HuH-7.5 (cell line): ENCODE measurements at regions not wholly inside any gene's neighbourhood (a gene's known extent, or its start where the extent isn't known, plus 50 kb on each side); places are given as distances from the start of the nearest gene placed in this dataset.

Source experiments
- DNase-seq: peaks from one replicate; pipeline ENCODE4 v3.0.0; 2011; ENCODE audit warnings: low spot score

DNA sequence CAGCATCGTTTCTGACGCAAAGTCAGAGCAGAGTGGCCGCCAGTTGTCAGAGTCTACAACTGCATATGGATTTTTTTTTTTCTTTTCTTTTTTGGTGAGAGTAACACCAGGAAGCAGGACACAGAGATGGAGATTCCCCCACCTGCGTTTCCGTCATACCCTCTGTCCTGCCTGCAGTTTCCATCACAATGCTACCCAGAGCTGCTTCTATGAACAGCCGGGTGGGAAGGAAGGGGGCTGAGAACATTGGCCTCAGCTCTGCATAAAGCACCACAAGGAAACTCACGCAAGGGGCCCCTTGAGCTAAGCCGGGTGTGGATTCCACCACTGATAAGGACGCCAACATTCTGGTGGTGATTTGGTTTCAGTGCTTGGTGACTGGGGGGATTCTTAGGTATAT lies 183.5 kb upstream of the AFDN start:
- no peak for DNase-seq

DNA sequence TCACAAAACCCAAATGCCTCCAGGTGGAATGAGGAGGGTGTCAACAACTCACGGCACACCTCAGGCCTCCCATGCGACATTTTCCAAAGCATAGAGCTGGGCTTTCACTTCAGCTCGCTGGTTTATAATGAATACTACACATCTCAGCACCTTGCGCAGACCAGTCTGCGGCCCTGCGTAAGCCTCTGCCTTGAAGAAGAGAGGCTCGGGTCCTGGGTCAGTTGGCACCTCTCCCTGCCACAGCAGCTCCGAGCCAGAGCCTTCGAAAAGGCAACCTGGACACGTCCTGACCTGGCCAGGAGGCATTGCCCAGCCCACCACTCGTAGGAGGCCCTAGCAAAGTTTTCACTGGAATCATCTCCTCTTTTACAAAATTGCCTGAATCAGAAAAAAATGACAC lies 183.0 kb upstream of the AFDN start:
- DNase-seq, result no peak

DNA sequence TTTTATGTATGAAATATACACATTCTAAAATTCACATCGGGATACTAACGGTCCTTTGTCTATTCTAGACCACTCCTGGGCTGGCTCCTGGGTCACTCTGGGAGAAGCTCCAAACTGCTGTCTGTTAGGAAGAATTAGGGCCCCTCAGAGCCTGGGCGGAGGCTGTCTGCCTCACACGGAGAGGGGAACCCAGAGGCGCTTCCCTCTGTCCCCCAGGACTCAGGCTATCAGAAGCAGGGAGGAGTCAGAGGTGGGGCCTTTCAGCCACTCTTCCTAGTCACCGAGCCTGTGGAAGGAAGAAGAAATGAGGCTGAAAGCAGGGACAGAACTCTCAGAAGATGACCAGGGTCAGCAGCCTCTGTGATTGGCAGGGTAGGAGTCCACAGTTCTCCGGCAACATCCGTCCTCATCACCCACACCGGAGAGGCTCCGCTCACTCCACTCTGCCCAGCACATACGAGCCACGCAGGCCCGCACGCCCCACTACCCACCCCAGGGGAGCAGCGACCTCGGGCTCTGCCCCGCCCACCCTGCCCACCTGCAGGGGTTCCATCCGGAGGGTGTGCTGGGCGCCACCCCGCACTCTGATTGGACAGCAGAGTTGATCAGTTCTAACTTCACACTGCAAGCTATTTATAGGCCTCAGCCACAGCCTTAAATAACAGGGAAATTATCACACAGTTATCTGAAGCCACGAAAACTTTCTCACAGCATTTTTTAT lies 182.1 kb upstream of the AFDN start:
- no peak for DNase-seq

DNA sequence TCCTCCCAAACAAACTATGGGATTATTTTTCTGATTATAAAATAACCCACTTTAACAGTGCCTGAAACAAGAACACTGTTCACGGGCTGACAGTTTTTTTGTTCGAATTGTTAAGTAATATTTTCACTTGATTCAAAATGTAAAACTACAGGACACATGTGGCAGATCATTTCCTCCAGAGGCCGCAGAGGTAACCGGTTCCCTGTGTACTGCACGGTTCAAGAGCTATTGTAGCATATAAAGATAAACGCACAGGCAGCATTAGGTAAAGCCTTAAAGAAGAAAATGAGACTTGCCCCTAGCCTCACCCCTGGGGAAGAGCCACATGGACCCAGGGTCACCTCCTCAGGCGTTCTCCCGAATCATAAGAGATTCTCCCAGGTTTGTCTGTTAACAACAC lies 181.3 kb upstream of the AFDN start:
- DNase-seq, result no peak

DNA sequence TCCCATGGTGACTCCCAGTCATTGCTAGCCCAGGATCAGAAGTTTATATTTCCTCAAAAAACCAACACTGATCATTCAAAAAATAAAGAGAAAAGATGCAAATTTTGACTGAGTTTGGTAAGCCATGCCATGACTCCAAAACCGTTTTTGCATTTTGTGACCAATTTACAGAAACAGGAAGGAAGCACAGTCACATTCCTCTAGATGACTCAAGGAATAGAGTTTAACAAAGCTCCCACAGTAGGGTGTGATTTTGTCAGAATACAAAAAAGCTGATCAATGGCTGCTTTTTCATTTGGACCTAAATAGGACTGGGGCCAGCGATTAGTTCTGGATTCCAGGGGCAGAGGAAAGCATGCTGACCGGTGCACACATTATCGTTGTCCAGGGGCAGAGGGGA lies 179.4 kb upstream of the AFDN start:
- DNase-seq, result no peak

DNA sequence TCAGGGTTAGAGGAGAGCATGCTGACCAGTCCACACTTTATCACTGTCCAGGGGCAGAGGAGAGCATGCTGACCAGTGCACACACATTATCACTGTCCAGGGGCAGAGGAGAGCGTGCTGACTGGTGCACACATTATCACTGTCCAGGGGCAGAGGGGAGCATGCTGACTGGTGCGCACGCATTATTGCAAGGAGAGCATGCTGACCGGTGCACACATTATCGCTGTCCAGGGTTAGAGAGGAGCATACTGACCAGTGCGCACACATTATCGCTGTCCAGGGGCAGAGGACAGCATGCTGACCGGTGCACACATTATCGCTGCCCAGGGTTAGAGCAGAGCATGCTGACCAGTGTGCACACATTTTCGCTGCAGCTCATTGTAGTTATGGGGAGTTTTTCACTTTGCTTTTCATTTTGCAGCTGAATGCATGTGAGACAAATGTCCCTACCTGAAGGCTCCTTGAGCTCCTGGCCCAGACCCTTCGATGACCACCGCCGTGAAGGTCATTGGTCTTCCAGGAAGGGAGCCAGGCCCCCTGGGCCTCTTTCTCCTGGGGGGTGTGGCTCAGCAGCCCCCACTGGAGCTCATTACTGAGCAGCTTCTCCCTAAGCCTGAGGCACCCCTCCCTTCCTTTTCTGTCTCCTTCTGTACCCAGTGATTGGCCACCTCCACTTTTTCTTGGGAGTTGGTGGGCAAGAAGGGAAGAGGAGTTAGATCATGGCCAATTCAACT lies 178.8 kb upstream of the AFDN start:
- no peak for DNase-seq

DNA sequence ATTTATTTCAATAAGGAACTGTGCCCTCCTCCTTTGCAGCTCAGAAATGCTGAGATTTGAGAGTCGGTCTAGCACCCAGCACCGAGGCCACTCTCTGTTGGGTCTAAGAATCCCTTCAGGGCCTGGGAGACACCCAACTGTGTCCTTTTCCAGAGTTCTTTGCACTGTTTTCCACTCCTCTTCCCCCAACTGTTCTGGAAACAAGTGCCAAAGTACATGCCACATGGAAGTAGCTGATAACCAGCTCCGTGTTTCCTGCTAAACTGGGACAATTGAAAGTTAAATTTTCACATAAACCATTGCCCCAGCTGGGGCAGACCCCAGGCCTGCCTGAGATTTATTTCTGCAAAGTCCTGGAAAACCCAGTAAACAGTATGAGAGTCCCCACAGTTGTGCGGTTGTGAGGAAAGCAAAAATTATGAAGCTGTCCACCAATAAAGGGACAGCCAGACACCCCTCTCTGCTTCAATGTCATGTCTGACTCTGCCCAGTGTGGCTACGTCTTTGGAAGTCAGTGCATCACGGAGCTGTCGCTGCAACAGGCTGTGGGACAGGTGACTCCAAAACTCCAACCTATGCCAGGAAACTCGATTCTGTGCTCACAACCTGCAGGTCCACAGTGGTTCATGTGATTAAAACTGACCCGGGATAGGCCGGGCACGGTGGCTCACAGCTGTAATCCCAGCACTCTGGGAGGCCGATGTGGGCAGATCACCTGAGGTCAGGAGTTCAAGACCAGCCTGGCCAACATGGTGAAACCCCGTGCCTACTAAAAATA lies 178.0 kb upstream of the AFDN start:
- no peak for DNase-seq

DNA sequence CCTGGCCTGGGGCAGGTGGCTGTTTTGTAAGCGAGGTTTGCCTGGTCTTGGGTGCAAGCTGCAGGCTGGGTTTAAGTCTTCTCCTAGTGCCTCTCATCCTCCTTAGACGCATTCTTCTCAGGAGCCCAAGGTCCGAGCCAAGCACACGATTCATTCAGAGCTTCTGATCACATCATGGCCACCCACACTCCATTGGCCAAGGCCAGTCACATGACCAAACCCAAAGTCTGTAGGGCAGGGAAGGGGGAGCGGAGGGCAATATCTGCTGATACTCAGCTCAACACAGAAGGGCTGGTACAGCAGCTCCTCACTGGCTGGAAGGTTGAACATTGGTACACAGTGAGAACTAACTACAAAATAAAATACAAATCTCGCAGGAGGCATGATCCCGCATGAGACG lies 177.2 kb upstream of the AFDN start:
- DNase-seq, result no peak

DNA sequence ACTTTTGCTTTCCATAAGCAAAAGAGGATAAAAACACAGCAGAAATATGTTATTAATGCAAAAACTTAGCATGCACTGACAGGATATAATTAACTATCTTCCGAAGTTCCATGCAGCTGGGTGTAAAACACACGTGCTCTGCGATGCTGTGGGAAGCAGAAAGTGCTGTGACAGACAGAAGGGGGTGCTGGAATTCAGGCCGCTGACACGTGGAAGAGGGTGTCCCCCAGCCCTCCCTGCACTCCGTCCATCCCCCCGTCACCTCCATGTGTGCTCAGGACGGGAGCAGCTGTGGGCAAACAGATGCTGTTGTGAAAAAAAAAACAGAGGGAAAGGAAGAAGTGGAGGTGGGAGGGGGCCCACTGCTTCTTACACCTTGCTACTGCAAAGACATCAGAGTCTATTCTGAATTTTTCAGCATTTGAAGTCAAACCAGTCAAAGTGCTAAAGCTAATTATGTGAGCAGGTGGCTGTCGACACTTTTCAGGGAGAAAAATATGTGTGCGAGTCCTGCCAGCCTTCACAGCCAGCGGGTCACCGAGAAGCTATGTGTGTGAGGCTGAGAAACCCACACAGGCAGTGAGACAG lies 175.9 kb upstream of the AFDN start:
- DNase-seq, result no peak

DNA sequence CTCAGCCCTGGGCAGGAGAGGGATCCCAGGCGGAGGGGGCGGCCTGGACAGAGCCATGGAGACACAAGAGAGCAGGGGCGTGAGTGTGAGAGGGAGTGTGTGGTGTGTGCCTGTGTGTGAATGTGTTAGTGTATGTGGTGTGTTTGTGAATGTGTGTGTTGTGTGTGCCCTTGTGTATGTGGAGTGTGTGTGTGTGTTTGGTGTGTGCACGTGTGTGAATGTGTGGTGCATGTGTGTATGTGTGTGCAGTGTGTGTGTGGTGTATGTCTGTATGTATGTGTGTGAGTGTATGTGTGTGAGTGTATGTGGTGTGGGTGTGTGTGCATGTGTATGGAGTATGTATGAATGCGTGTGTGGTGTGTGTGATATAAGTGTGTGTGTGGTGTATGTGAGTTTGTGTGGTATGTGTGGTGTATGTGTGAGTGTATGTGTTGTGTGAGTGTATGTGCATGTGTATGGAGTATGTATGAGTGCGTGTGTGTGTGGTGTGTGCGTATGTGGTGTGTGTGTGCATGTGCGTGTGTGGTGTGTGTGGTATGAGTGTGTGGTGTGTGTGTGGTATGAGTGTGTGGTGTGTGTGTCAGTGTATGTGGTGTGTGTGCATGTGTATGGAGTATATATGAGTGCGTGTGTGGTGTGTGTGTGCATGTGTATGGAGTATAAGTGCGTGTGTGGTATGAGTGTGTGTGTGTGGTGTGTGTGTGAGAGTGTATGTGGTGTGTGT lies 175.2 kb upstream of the AFDN start:
- DNase-seq, result no peak

DNA sequence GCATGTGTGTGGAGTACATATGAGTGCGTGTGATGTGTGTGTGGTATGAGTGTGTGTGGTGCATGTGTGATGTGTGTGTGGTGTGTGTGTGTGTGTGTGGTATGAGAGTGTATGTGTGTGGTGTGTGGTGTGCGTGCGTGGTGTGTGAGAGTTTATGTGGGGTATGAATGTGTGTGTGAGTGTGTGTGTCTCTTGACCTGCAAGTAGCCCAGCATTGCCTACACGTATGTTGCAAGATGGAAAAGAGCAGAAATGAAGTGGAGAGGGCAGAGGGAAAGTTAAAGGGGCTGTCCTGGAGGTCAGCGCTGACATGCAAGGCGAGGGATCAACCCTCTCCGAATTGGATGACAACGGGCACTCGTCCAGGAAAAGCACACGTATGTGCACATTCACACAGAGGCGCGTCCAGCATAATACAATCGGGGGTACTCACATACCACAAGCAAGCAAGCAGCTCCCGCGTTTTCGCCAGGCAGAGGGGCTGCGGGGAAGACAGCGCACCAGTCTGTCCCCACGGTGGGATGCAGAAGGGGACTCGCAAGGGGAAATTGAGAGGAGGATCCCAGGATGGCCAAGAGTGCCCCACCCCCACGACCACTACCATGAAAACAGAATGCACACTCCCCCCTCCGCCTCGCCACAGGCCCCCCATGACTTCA lies 174.5 kb upstream of the AFDN start:
- DNase-seq, result no peak

DNA sequence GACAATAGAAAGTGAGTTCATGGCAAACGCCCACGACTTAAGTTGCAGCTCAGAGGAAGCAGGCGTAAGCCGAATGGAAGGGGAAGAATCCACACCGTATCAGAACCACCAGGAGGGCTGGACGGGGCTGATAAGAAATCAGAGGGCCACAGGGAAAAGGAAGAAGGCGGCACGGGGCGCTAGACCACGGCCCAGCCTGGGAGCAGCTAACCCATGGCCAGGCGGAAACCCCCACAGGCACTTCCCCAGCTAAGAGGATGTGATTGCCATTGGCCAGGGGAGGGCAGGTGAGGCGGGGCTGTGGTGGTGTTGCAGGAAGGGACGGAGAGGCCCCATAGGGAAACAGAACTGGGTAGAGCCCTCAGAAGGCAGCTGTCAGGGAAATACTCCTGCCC lies 174.0 kb upstream of the AFDN start:
- DNase-seq, result no peak

DNA sequence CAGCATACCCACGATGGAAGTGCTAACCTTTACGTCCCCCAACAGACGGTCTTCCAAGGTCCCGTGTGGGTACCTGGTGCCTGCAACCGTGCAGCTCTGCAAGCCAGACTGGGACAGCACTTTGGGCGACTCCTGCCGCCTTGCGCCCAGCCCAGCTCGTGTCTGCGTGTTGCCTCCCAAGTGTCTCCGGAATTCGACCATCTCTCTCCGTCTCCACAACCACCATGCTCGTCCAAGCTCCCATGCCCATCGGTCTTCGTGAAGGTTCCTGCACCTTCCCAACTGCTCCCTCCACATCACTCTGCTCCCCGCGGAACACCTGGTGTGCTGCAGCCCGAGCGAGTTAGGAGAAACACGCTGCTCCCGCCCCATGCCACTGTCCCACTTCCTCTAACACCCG lies 173.2 kb upstream of the AFDN start:
- no peak for DNase-seq

DNA sequence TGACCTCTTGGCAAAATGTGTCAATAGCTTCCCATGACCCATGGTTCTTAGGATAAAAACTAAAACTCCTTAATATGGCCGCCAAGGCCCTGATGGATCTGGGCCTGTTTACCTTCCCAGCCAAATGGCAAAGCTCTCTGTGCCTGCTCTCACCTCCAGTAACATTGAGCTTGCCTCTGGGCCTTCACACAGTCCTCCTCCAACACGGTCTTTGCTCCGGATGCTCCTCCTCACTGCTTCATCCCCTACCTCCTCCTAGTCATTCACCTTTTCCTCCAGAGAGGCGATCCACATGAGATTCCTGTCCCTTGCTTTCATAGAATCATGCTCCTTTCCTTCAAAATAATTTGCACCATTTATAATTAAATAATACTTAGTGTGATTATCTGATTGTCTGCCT lies 172.3 kb upstream of the AFDN start:
- DNase-seq, result no peak

DNA sequence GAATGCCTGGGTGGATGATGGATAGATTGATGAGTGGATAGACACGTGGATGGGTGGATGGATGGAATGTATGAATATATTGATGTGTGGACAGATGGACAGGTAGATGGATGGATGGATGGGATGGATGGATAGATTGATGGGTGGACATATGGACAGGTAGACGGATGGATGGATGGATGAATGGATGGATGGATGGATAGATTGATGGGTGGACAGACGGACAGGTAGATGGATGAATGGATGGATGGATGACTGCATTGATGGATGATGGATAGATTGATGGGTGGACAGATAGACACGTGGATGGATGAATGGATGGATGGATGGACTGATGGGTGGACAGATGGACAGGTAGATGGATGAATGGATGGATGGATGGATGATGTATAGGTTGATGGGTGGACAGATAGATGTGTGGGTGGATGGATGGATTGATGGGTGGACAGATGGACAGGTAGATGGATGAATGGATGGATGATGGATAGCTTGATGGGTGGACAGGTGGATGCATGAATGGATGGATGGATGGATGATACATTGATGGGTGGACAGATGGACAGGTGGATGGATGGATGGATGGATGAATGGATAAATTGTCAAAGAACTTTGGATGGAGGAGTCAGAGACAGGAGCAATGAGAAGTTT lies 171.4 kb upstream of the AFDN start:
- DNase-seq, result no peak

DNA sequence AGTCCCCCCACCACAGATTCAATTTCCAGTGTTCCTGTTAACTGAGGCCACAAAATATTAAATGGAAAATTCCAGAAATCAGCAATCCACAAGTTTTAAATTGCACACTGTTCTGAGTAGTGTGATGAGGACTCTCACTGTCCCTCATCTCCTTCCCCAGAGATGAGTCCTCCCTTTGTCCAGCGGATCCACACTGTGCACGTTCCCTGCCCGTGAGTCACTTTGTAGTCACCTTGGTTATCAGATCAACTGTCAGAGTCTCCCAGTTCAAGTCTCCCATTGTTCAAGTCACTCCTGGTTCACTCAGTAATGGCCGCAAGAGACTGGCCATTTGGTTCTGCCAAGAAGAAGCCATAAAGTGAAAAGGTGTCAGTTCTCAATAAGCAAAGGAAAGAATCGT lies 168.6 kb upstream of the AFDN start:
- DNase-seq, result no peak

DNA sequence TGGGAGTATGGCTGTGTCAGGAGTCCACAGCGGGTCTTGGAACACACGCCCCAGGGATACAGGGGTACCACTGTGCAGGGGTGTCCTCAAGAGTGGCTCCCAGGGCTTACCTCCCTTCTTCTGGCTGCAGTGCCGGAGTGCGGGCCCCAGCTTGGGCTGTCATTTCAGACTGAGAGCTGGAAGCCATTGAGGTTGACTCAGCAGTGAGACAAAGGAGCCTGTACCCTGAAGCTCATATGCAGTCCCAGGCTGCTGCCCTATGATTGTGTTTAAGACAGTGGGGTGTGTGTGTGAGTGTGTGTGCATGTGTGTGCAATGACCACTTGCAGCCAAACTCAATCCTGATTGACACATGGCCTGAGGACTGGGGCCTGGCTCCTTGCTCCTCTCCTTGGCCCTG lies 167.7 kb upstream of the AFDN start:
- no peak for DNase-seq

DNA sequence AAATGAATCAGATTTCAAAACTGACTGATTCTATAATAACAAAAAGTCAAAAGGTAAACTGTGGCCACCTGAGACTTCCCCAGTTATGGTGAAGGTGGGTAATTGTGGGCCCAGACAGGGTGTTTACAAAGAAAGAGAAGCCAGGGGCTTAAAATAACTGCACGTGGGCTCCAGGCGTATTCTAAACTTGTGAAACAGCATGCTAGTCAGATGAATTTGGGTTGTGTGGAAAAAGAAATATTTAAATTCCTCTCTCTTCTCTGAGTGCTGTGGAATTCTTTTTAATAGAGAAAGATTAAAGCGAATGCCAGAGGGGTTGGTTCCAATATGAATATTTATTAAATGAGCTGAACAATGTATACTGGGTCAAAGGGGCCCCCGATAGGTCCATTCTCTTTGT lies 166.3 kb upstream of the AFDN start:
- no peak for DNase-seq

DNA sequence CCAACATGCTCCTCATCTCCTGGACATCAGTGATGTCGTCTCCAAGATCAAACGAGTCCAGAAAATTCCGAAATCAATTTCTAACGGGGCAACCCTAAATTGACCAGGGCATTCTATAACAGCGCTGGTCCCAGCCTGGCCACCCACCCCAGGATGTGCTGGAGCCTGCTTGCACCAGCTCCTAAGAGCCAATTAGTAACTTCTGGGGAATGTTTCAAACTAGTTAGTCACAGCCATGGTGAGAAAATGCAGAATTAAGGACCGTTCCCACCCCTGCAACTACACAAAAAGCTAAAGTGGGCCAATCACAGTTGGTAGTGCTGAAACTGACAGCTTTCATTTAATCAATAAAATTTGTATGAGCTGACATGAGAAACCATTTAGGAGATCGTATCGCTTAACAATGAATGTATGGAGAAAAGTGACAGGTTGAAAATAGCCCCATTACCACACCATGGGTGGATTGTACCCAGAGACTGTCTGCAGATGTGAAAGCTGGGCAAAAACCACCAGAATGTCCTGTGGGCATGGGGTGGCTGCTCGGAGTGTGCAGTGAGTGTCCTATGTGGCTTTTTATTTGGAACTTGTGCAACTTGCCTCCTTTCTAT lies 165.7 kb upstream of the AFDN start:
- DNase-seq, result no peak

DNA sequence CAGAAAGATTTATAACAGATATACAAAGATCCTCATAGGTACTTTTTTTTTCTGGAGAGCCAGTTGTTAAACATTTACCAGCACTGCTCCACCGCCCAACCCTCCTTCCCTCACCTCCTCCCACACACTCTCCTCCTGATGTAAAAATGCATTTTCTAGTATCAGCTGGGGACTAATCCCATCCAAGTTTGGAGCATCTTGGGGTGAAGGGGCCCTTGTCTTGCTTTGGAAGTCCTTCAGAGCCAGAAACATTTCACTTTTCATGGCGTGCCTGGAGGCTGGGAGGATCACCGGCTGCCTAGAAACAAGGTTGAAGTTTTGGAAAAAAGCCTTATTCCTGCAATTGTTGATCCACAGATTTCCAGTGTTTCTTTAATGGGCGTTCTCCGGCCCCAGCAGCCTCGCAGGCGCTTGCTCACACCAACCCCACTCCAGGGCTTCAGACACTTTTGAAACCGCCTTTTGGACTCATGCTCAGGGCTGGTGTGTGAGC lies 165.1 kb upstream of the AFDN start:
- peak; percentile 55 for DNase-seq
